DMS 273 (cell line): ENCODE measurements at regions not wholly inside any gene's neighbourhood (a gene's known extent, or its start where the extent isn't known, plus 50 kb on each side); places are given as distances from the start of the nearest gene placed in this dataset.

ENCODE experiments used
- DNase-seq: peaks from one replicate; lab custom pipeline; 2025; ENCODE audit not compliant: unreplicated experiment; lab: John Stamatoyannopoulos, UW

- DNase-seq = peak; percentile 61
Observed at GRCh38 chr2:125471963-125472362, 1184.0 kb upstream of the GYPC start.

- DNase-seq = no peak
Observed at GRCh38 chr2:125479143-125479636, 1176.8 kb upstream of the GYPC start.

GRCh38 chr2:125490308-125490707, 1165.7 kb upstream of the GYPC start:
- no peak for DNase-seq

- DNase-seq = no peak
Observed at GRCh38 chr2:125491663-125492062, 1164.3 kb upstream of the GYPC start.

- DNase-seq = no peak
Observed at GRCh38 chr2:125512313-125512712, 1143.6 kb upstream of the GYPC start.

- DNase-seq = peak; percentile 69
Observed at GRCh38 chr2:125516496-125517109, 1139.4 kb upstream of the GYPC start.

- DNase-seq = no peak
Observed at GRCh38 chr2:125526093-125526492, 1129.9 kb upstream of the GYPC start.

- DNase-seq = no peak
Observed at GRCh38 chr2:125535089-125535488, 1120.9 kb upstream of the GYPC start.

- no peak for DNase-seq
Observed at GRCh38 chr2:125543968-125544514, 1111.9 kb upstream of the GYPC start.

GRCh38 chr2:125553768-125554167, 1102.2 kb upstream of the GYPC start:
- DNase-seq = no peak

GRCh38 chr2:125554956-125555355, 1101.0 kb upstream of the GYPC start:
- no peak for DNase-seq

- no peak for DNase-seq
Observed at GRCh38 chr2:125559186-125559585, 1096.8 kb upstream of the GYPC start.

- DNase-seq = no peak
Observed at GRCh38 chr2:125560855-125561254, 1095.1 kb upstream of the GYPC start.

- DNase-seq = no peak
Observed at GRCh38 chr2:125561302-125561701, 1094.7 kb upstream of the GYPC start.

- no peak for DNase-seq
Observed at GRCh38 chr2:125562924-125563323, 1093.0 kb upstream of the GYPC start.

- DNase-seq = no peak
Observed at GRCh38 chr2:125564471-125564870, 1091.5 kb upstream of the GYPC start.

- DNase-seq = no peak
Observed at GRCh38 chr2:125566422-125566821, 1089.5 kb upstream of the GYPC start.

- DNase-seq = no peak
Observed at GRCh38 chr2:125567100-125567499, 1088.9 kb upstream of the GYPC start.

- no peak for DNase-seq
Observed at GRCh38 chr2:125572660-125573059, 1083.3 kb upstream of the GYPC start.

- DNase-seq = no peak
Observed at GRCh38 chr2:125573432-125573831, 1082.5 kb upstream of the GYPC start.

GRCh38 chr2:125576558-125576957, 1079.4 kb upstream of the GYPC start:
- no peak for DNase-seq

GRCh38 chr2:125581557-125581956, 1074.4 kb upstream of the GYPC start:
- no peak for DNase-seq

GRCh38 chr2:125582516-125582915, 1073.4 kb upstream of the GYPC start:
- no peak for DNase-seq
